GM23338 (cell line): ENCODE measurements at regions not wholly inside any gene's neighbourhood (a gene's known extent, or its start where the extent isn't known, plus 50 kb on each side); places are given as distances from the start of the nearest gene placed in this dataset.

ENCODE experiments used
- ATAC-seq: fragments of 200-7000 bp; cut with Tn5 transposase; 3 replicates; pipeline ENCODE4 v1.9.1; 2020
- DNase-seq: peaks from one replicate; pipeline ENCODE4 v3.0.0-alpha.2; 2015; ENCODE audit warnings: low spot score
- H2AFZ ChIP-seq: fragments of 200-600 bp; sonication (generic); 2 replicates; pipeline ENCODE4 v1.8.0; 2016; ENCODE audit warnings: antibody characterized with exemption, mild to moderate bottlenecking, moderate library complexity
- H3F3A ChIP-seq: fragments of 200-600 bp; sonication (generic); replicated peaks from 2 replicates; pipeline ENCODE4 v1.8.0; 2017; ENCODE audit warnings: antibody characterized with exemption, mixed run types, low read depth
- H3K27ac ChIP-seq: fragments of 200-600 bp; sonication (generic); 2 replicates; pipeline ENCODE4 v1.6.1; 2016; ENCODE audit warnings: low read depth
- H3K27me3 ChIP-seq: fragments of 200-600 bp; sonication (generic); 2 replicates; pipeline ENCODE4 v1.8.0; 2016; ENCODE audit warnings: mild to moderate bottlenecking, mixed run types, moderate library complexity; ENCODE audit not compliant: insufficient read depth
- H3K36me3 ChIP-seq: fragments of 200-600 bp; sonication (generic); 2 replicates; pipeline ENCODE4 v1.8.0; 2016; ENCODE audit warnings: mild to moderate bottlenecking; ENCODE audit not compliant: insufficient read depth
- H3K4me1 ChIP-seq: fragments of 200-600 bp; sonication (generic); 2 replicates; pipeline ENCODE4 v1.8.0; 2016; ENCODE audit warnings: mild to moderate bottlenecking, moderate library complexity; ENCODE audit not compliant: insufficient read depth
- H3K4me2 ChIP-seq: fragments of 200-600 bp; sonication (generic); 2 replicates; pipeline ENCODE4 v1.7.1; 2017; ENCODE audit warnings: mixed run types
- H3K4me3 ChIP-seq: fragments of 200-600 bp; sonication (generic); 2 replicates; pipeline ENCODE4 v1.6.1; 2016; ENCODE audit warnings: mixed run types
- H3K79me2 ChIP-seq: fragments of 200-600 bp; sonication (generic); replicated peaks from 2 replicates; pipeline ENCODE4 v1.8.0; 2017; ENCODE audit warnings: mild to moderate bottlenecking; ENCODE audit not compliant: insufficient read depth
- H3K9me2 ChIP-seq: fragments of 200-600 bp; sonication (generic); 2 replicates; pipeline ENCODE4 v1.8.0; 2017; ENCODE audit not compliant: insufficient read depth
- H4K20me1 ChIP-seq: fragments of 200-600 bp; sonication (generic); replicated peaks from 2 replicates; pipeline ENCODE4 v1.8.0; 2017; ENCODE audit warnings: mild to moderate bottlenecking; ENCODE audit not compliant: insufficient read depth
- H3K27ac Mint-ChIP-seq: 2 replicates; pipeline ENCODE4 v1.8.0; 2020; ENCODE audit warnings: inconsistent platforms, mild to moderate bottlenecking, moderate library complexity, mixed read lengths
- H3K27me3 Mint-ChIP-seq: 3 replicates; pipeline ENCODE4 v1.8.0; 2022; ENCODE audit warnings: low read depth, mild to moderate bottlenecking, moderate library complexity, mixed read lengths, inconsistent platforms; ENCODE audit not compliant: insufficient read depth, poor library complexity
- H3K36me3 Mint-ChIP-seq: 3 replicates; pipeline ENCODE4 v1.8.0; 2021; ENCODE audit warnings: low read depth, mild to moderate bottlenecking, inconsistent platforms, moderate library complexity, mixed read lengths
- H3K4me1 Mint-ChIP-seq: 3 replicates; pipeline ENCODE4 v1.8.0; 2020; ENCODE audit warnings: mild to moderate bottlenecking, inconsistent platforms, mixed read lengths
- H3K4me3 Mint-ChIP-seq: 3 replicates; pipeline ENCODE4 v1.8.0; 2021; ENCODE audit warnings: moderate library complexity, mild to moderate bottlenecking, inconsistent platforms, mixed read lengths
- H3K9me3 Mint-ChIP-seq: 3 replicates; pipeline ENCODE4 v1.8.0; 2020; ENCODE audit warnings: moderate library complexity, mild to moderate bottlenecking, inconsistent platforms, mixed read lengths
- ETS1 ChIP-seq: IDR thresholded peaks from 2 replicates; pipeline ENCODE4 v1.6.1; 2016; ENCODE audit warnings: antibody characterized with exemption
- EZH2 ChIP-seq: fragments of 200-600 bp; sonication (generic); IDR thresholded peaks from one replicate; pipeline ENCODE4 v1.8.0; 2017; ENCODE audit warnings: antibody characterized with exemption, mild to moderate bottlenecking, low read depth; ENCODE audit not compliant: unreplicated experiment
- JUNB ChIP-seq: IDR thresholded peaks from one replicate; pipeline ENCODE4 v1.6.1; 2016; ENCODE audit warnings: antibody characterized with exemption; ENCODE audit not compliant: unreplicated experiment
- NANOG ChIP-seq: IDR thresholded peaks from 2 replicates; pipeline ENCODE4 v1.6.1; 2016; ENCODE audit warnings: antibody characterized with exemption, borderline replicate concordance
- POLR2AphosphoS5 ChIP-seq: IDR thresholded peaks from 2 replicates; pipeline ENCODE4 v1.6.1; 2016; ENCODE audit warnings: antibody characterized with exemption, low read depth
- ZNF331 ChIP-seq: fragments of 250-450 bp; sonication (Bioruptor Pico); IDR thresholded peaks from 2 replicates; pipeline ENCODE4 v1.5.0; 2020; ENCODE audit warnings: low read depth, mild to moderate bottlenecking, moderate library complexity
- TF ChIP-seq, protein P1 (sequence below): fragments of 250-450 bp; sonication (Bioruptor Pico); IDR thresholded peaks from 2 replicates; pipeline ENCODE4 v1.5.0; 2020; ENCODE audit warnings: mild to moderate bottlenecking, moderate library complexity

DNA sequence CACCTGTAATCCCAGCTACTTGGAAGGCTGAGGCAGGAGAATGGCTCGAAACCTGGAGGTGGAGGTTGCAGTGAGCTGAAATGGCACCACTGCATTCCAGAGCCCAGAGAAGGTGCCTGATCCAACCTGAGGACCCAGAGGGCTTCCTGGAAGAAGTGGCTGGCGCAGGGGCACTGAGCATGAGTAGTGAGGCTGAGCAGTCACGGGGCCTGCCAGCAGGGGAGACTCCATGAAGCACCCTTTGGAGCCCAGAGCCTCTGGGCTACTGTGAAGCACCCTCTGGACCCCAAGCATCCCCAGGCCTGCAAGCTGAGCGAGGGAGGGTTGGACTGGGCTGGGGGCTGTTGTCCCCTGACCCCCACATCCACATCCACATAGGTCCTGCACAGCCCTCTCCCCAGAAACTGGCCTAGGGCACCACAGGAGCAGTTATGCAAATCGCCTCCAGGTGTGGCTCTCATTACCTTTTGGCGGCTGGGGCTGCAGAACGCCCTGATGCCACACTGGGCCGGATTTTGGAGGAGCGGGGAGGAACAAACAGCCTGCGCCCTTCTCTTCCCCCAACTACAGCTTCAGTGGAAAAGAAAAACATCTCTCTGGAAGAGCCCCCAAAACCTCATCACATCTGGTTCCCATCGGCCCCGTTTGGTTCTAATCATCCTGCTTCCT is 78.2 kb upstream of the TARDBP start (continued):
- TF ChIP-seq, protein P1, sequence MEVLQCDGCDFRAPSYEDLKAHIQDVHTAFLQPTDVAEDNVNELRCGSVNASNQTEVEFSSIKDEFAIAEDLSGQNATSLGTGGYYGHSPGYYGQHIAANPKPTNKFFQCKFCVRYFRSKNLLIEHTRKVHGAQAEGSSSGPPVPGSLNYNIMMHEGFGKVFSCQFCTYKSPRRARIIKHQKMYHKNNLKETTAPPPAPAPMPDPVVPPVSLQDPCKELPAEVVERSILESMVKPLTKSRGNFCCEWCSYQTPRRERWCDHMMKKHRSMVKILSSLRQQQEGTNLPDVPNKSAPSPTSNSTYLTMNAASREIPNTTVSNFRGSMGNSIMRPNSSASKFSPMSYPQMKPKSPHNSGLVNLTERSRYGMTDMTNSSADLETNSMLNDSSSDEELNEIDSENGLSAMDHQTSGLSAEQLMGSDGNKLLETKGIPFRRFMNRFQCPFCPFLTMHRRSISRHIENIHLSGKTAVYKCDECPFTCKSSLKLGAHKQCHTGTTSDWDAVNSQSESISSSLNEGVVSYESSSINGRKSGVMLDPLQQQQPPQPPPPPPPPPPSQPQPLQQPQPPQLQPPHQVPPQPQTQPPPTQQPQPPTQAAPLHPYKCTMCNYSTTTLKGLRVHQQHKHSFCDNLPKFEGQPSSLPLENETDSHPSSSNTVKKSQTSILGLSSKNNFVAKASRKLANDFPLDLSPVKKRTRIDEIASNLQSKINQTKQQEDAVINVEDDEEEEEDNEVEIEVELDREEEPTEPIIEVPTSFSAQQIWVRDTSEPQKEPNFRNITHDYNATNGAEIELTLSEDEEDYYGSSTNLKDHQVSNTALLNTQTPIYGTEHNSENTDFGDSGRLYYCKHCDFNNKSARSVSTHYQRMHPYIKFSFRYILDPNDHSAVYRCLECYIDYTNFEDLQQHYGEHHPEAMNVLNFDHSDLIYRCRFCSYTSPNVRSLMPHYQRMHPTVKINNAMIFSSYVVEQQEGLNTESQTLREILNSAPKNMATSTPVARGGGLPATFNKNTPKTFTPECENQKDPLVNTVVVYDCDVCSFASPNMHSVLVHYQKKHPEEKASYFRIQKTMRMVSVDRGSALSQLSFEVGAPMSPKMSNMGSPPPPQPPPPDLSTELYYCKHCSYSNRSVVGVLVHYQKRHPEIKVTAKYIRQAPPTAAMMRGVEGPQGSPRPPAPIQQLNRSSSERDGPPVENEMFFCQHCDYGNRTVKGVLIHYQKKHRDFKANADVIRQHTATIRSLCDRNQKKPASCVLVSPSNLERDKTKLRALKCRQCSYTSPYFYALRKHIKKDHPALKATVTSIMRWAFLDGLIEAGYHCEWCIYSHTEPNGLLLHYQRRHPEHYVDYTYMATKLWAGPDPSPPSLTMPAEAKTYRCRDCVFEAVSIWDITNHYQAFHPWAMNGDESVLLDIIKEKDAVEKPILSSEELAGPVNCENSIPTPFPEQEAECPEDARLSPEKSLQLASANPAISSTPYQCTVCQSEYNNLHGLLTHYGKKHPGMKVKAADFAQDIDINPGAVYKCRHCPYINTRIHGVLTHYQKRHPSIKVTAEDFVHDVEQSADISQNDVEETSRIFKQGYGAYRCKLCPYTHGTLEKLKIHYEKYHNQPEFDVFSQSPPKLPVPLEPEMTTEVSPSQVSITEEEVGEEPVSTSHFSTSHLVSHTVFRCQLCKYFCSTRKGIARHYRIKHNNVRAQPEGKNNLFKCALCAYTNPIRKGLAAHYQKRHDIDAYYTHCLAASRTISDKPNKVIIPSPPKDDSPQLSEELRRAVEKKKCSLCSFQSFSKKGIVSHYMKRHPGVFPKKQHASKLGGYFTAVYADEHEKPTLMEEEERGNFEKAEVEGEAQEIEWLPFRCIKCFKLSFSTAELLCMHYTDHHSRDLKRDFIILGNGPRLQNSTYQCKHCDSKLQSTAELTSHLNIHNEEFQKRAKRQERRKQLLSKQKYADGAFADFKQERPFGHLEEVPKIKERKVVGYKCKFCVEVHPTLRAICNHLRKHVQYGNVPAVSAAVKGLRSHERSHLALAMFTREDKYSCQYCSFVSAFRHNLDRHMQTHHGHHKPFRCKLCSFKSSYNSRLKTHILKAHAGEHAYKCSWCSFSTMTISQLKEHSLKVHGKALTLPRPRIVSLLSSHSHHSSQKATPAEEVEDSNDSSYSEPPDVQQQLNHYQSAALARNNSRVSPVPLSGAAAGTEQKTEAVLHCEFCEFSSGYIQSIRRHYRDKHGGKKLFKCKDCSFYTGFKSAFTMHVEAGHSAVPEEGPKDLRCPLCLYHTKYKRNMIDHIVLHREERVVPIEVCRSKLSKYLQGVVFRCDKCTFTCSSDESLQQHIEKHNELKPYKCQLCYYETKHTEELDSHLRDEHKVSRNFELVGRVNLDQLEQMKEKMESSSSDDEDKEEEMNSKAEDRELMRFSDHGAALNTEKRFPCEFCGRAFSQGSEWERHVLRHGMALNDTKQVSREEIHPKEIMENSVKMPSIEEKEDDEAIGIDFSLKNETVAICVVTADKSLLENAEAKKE (CRISPR knock-in tag): no peak
- no peak for TF ChIP-seq ZNF331 (CRISPR knock-in tag)
- no peak for TF ChIP-seq JUNB

GRCh38 chr1:10935246-10935645 is 77.2 kb upstream of the TARDBP start:
- H3K4me1 ChIP-seq: peaks cover 6% of the 10 kb centered on the region
- DNase-seq (no peak), ATAC-seq (no peak; the same call in 2 of the 3 replicates)
- Mint-ChIP-seq H3K4me3 (no peak overlapping the region), H3K27me3 (peaks cover 9% of the 10 kb centered on the region), H3K27ac (no peak overlapping the region), H3K36me3 (no peaks in the 10 kb centered on the region), H3K4me1 (peaks cover 21% of the 10 kb centered on the region), H3K9me3 (no peaks in the 10 kb centered on the region)
- no peaks in the 10 kb centered on the region for H3F3A ChIP-seq
- H3K9me2 ChIP-seq: no peaks in the 10 kb centered on the region
- no peaks in the 10 kb centered on the region for H4K20me1 ChIP-seq
- H3K4me2 ChIP-seq: no peak overlapping the region
- no peak overlapping the region for H3K27ac ChIP-seq
- H3K36me3 ChIP-seq: no peaks in the 10 kb centered on the region
- no peaks in the 10 kb centered on the region for H3K79me2 ChIP-seq
- no peak overlapping the region for H3K4me3 ChIP-seq
- H3K27me3 ChIP-seq: no peaks in the 10 kb centered on the region
- H2AFZ ChIP-seq: no peak overlapping the region
- TF ChIP-seq ETS1: no peak
- TF ChIP-seq NANOG: no peak
- TF ChIP-seq POLR2AphosphoS5: no peak
- TF ChIP-seq EZH2: no peak
- TF ChIP-seq, protein P1 (CRISPR knock-in tag): no peak
